Naive thymus-derived CD4-positive, alpha-beta T cell (primary cell): ENCODE measurements at regions not wholly inside any gene's neighbourhood (a gene's known extent, or its start where the extent isn't known, plus 50 kb on each side); places are given as distances from the start of the nearest gene placed in this dataset.
A peak's percentile ranks its signal among the peaks of the same experiment; 100 is the strongest.

Experiments used
- ATAC-seq: fragments of 150-1000 bp; cut with Tn5 transposase; 2 replicates; pipeline ENCODE4 v1.10.0; 2021; ENCODE audit warnings: mild to moderate bottlenecking, moderate library complexity
- CTCF ChIA-PET: fragments of 350-600 bp; sonication (Branson Sonifier 250); formaldehyde crosslinking; loops from one replicate; lab custom pipeline; 2021; ENCODE audit warnings: antibody characterized with exemption; lab: Charles Lee
- POLR2A ChIA-PET: fragments of 350-600 bp; sonication (Branson Sonifier 250); formaldehyde crosslinking; loops from one replicate; lab custom pipeline; 2021; ENCODE audit warnings: antibody characterized with exemption, inconsistent platforms; lab: Charles Lee
- DNase-seq, 9 donors: peaks; one replicate each; pipeline versions ENCODE4 v3.0.0 to v3.0.0-alpha.2; 2020 to 2022; ENCODE audit warnings: mixed read lengths in 1 of 9
- H3K27ac ChIP-seq: one replicate; pipeline ENCODE4 v1.7.0; 2013; ENCODE audit warnings: mild to moderate bottlenecking, low read depth, low read length, moderate library complexity
- H3K27me3 ChIP-seq, 2 donors: one replicate each; pipeline ENCODE4 v1.7.0; 2013; ENCODE audit warnings: low read length in 2 of 2, mild to moderate bottlenecking in 2 of 2, moderate library complexity in 2 of 2; ENCODE audit not compliant: control insufficient read depth in 2 of 2, insufficient read depth in 2 of 2
- H3K36me3 ChIP-seq, 3 experiments: 1 replicate in 2 of 3; 2 replicates in 1 of 3; pipeline ENCODE4 v1.7.0; 2013; ENCODE audit warnings: low read length in 3 of 3, mild to moderate bottlenecking in 3 of 3, moderate library complexity in 1 of 3; ENCODE audit not compliant: insufficient read depth in 3 of 3, control insufficient read depth in 2 of 3
- H3K4me1 ChIP-seq, 2 donors: one replicate each; pipeline ENCODE4 v1.7.0; 2013; ENCODE audit warnings: low read length in 2 of 2, mild to moderate bottlenecking in 2 of 2, moderate library complexity in 1 of 2; ENCODE audit not compliant: control insufficient read depth in 2 of 2, insufficient read depth in 2 of 2
- H3K4me3 ChIP-seq: 2 replicates; pipeline ENCODE4 v1.7.0; 2013; ENCODE audit warnings: mild to moderate bottlenecking, low read length
- H3K9me3 ChIP-seq, 3 experiments: 1 replicate in 2 of 3; 2 replicates in 1 of 3; pipeline ENCODE4 v1.7.0; 2013; ENCODE audit warnings: low read length in 3 of 3; ENCODE audit not compliant: control insufficient read depth in 2 of 3
- H3K27ac Mint-ChIP-seq, 9 donors: one replicate each; pipeline ENCODE4 v1.8.0; 2020 to 2022; ENCODE audit warnings: mixed read lengths in 9 of 9, mild to moderate bottlenecking in 8 of 9, moderate library complexity in 5 of 9, inconsistent platforms in 2 of 9
- H3K27me3 Mint-ChIP-seq, 5 donors: one replicate each; pipeline ENCODE4 v1.8.0; 2021 to 2022; ENCODE audit warnings: mixed read lengths in 5 of 5, mild to moderate bottlenecking in 1 of 5
- H3K36me3 Mint-ChIP-seq, 5 donors: one replicate each; pipeline ENCODE4 v1.8.0; 2020 to 2022; ENCODE audit warnings: mixed read lengths in 5 of 5, mild to moderate bottlenecking in 3 of 5, inconsistent platforms in 1 of 5
- H3K4me1 Mint-ChIP-seq, 7 donors: one replicate each; pipeline ENCODE4 v1.8.0; 2020 to 2022; ENCODE audit warnings: mixed read lengths in 7 of 7, mild to moderate bottlenecking in 3 of 7, inconsistent platforms in 1 of 7
- H3K4me3 Mint-ChIP-seq, 10 donors: one replicate each; pipeline ENCODE4 v1.8.0; 2020 to 2022; ENCODE audit warnings: mild to moderate bottlenecking in 10 of 10, mixed read lengths in 10 of 10, moderate library complexity in 6 of 10, inconsistent platforms in 2 of 10
- H3K9me3 Mint-ChIP-seq, 11 donors: one replicate each; pipeline ENCODE4 v1.8.0; 2020 to 2022; ENCODE audit warnings: mixed read lengths in 11 of 11, mild to moderate bottlenecking in 4 of 11, inconsistent platforms in 1 of 11, moderate library complexity in 1 of 11
- intact Hi-C, 2 donors: fragments of 100-400 bp; cut with micrococcal nuclease; formaldehyde crosslinking; loops; one replicate each; pipeline ENCODE4 v1.15.1; 2023

- Mint-ChIP-seq H3K27me3 (peaks cover 0 to 7% (median 0%) of the 10 kb centered on the region in 5 donors), H3K9me3 (no peaks in the 10 kb centered on the region), H3K4me1 (peaks cover 38 to 60% (median 50%) of the 10 kb centered on the region in 7 donors), H3K4me3 (peak overlapping the region in 1 of 10 donors; percentile 69), H3K27ac (peak overlapping the region in 3 of 9 donors; percentile 64 to 74 (median 64)), H3K36me3 (no peaks in the 10 kb centered on the region)
- Histone ChIP-seq H3K27ac (no peak overlapping the region), H3K36me3 (no peaks in the 10 kb centered on the region), H3K27me3 (no peaks in the 10 kb centered on the region), H3K9me3 (no peaks in the 10 kb centered on the region), H3K4me1 (peaks cover 0 to 35% of the 10 kb centered on the region in 2 donors), H3K4me3 (no peak overlapping the region)
- ChIA-PET POLR2A (no interaction called here), CTCF (no interaction called here)
- DNase-seq, result no peak
- intact Hi-C loops, result no loop called here
- ATAC-seq, result no peak
Measured at GRCh38 chr3:72275331-72275751, 490.4 kb upstream of the PROK2 start.

GRCh38 chr3:72274493-72275330 is 489.8 kb upstream of the PROK2 start:
- no peak overlapping the region for H3K4me3 ChIP-seq
- no peak overlapping the region for H3K27ac ChIP-seq
- Mint-ChIP-seq H3K9me3 (no peaks in the 10 kb centered on the region), H3K36me3 (peaks cover 0 to 1% (median 0%) of the 10 kb centered on the region in 5 donors), H3K27ac (peak overlapping the region; percentile 8 to 84 (median 64)), H3K4me1 (peaks cover 39 to 66% (median 57%) of the 10 kb centered on the region in 7 donors), H3K4me3 (peak overlapping the region; percentile 34 to 73 (median 61)), H3K27me3 (peaks cover 0 to 6% (median 0%) of the 10 kb centered on the region in 5 donors)
- H3K4me1 ChIP-seq, result peaks cover 0 to 41% of the 10 kb centered on the region in 2 donors
- H3K27me3 ChIP-seq, result no peaks in the 10 kb centered on the region
- ATAC-seq (peak; percentile 78), DNase-seq (peak in 6 of 9 donors; percentile 20 to 66 (median 44))
- H3K36me3 ChIP-seq, result no peaks in the 10 kb centered on the region
- CTCF ChIA-PET, result interaction anchor here (0.6 kb wide), 1 partner anchor 51 kb away, joined by 3 read pairs; no protein-coding TSS in a partner anchor
- intact Hi-C loops, result no loop called here
- no peaks in the 10 kb centered on the region for H3K9me3 ChIP-seq
- POLR2A ChIA-PET, result interaction anchor here (0.6 kb wide), 1 partner anchor 26 kb away, joined by 3 read pairs; no protein-coding TSS in a partner anchor

DNA sequence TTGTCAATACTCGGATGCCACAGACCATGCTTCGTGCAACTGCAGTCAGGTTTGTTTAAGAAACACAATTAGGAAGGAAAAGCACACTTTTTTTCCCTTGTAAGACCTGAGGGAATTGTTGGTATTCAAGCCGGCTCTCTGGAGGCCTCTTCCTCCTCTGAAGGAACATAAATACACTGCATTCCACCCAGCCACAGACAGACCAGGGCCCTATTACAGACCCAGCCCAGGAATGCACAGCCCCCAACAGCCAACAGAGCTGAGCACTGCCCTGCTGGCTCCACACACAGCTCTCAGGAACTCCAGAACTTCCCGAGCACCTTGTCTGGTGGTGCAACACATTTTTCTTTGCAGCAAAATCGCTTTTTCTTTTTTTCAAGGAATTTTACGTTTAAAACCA is 488.7 kb upstream of the PROK2 start:
- peaks cover 0 to 1% (median 0%) of the 10 kb centered on the region in 5 donors for H3K36me3 Mint-ChIP-seq
- peak overlapping the region in 3 of 9 donors; percentile 57 to 84 (median 73) for H3K27ac Mint-ChIP-seq
- Histone ChIP-seq H3K27ac (no peak overlapping the region), H3K4me1 (peaks cover 0 to 47% of the 10 kb centered on the region in 2 donors), H3K4me3 (no peak overlapping the region), H3K27me3 (no peaks in the 10 kb centered on the region), H3K9me3 (no peaks in the 10 kb centered on the region), H3K36me3 (no peaks in the 10 kb centered on the region)
- CTCF ChIA-PET, result no interaction called here
- peaks cover 0 to 2% (median 0%) of the 10 kb centered on the region in 5 donors for H3K27me3 Mint-ChIP-seq
- DNase-seq (no peak), ATAC-seq (no peak)
- no peak overlapping the region for H3K4me3 Mint-ChIP-seq
- no peaks in the 10 kb centered on the region for H3K9me3 Mint-ChIP-seq
- POLR2A ChIA-PET, result no interaction called here
- intact Hi-C loops, result no loop called here
- peaks cover 34 to 77% (median 62%) of the 10 kb centered on the region in 7 donors for H3K4me1 Mint-ChIP-seq

- no peaks in the 10 kb centered on the region for H3K36me3 ChIP-seq
- H3K9me3 ChIP-seq, result no peaks in the 10 kb centered on the region
- H3K4me1 ChIP-seq, result peaks cover 0 to 47% of the 10 kb centered on the region in 2 donors
- H3K4me1 Mint-ChIP-seq, result peaks cover 37 to 83% (median 67%) of the 10 kb centered on the region in 7 donors
- H3K27me3 ChIP-seq, result no peaks in the 10 kb centered on the region
- H3K4me3 ChIP-seq, result no peak overlapping the region
- no peak overlapping the region for H3K27ac ChIP-seq
- H3K27ac Mint-ChIP-seq, result no peak overlapping the region
- intact Hi-C loops, result no loop called here
- ChIA-PET POLR2A (interaction anchor here (0.6 to 1.0 kb wide), 3 partner anchors 9 to 102 kb away, joined by 3 to 5 read pairs (median 4); no protein-coding TSS in a partner anchor), CTCF (no interaction called here)
- H3K4me3 Mint-ChIP-seq, result peak overlapping the region in 2 of 10 donors; percentile 9 to 55
- ATAC-seq (no peak), DNase-seq (no peak)
- peaks cover 0 to 1% (median 0%) of the 10 kb centered on the region in 5 donors for H3K36me3 Mint-ChIP-seq
- H3K9me3 Mint-ChIP-seq, result no peaks in the 10 kb centered on the region
- H3K27me3 Mint-ChIP-seq, result no peaks in the 10 kb centered on the region
Measured at GRCh38 chr3:72272356-72272755, 487.4 kb upstream of the PROK2 start.

- peaks cover 0 to 47% of the 10 kb centered on the region in 2 donors for H3K4me1 ChIP-seq
- no peak overlapping the region for H3K27ac ChIP-seq
Measured at GRCh38 chr3:72271923-72272322, 487.0 kb upstream of the PROK2 start.

GRCh38 chr3:72271216-72271615 is 486.3 kb upstream of the PROK2 start:
- Mint-ChIP-seq H3K4me3 (peak overlapping the region in 8 of 10 donors; percentile 7 to 57 (median 52)), H3K36me3 (peaks cover 0 to 1% (median 0%) of the 10 kb centered on the region in 5 donors), H3K27me3 (no peaks in the 10 kb centered on the region), H3K27ac (peak overlapping the region in 5 of 9 donors; percentile 5 to 68 (median 59)), H3K4me1 (peaks cover 37 to 85% (median 74%) of the 10 kb centered on the region in 7 donors), H3K9me3 (no peaks in the 10 kb centered on the region)
- CTCF ChIA-PET, result no interaction called here
- H3K27me3 ChIP-seq, result no peaks in the 10 kb centered on the region
- H3K4me1 ChIP-seq, result peaks cover 0 to 47% of the 10 kb centered on the region in 2 donors
- no peak for ATAC-seq
- POLR2A ChIA-PET, result interaction anchor here (0.6 to 1.5 kb wide), 6 partner anchors 8 to 77 kb away, joined by 3 to 6 read pairs (median 4); no protein-coding TSS in a partner anchor
- H3K9me3 ChIP-seq, result no peaks in the 10 kb centered on the region
- intact Hi-C loops, result loop anchor here in 1 of 2 donors (2.0 kb wide), 1 partner anchor 14 kb away; no protein-coding TSS in a partner anchor
- H3K27ac ChIP-seq, result no peak overlapping the region
- peak in 1 of 9 donors; percentile 12 for DNase-seq
- no peak overlapping the region for H3K4me3 ChIP-seq
- no peaks in the 10 kb centered on the region for H3K36me3 ChIP-seq

More at GRCh38 chr3:72271923-72272322, 487.0 kb upstream of the PROK2 start:
- Histone ChIP-seq H3K36me3 (no peaks in the 10 kb centered on the region), H3K27me3 (no peaks in the 10 kb centered on the region), H3K4me3 (no peak overlapping the region), H3K9me3 (no peaks in the 10 kb centered on the region)
- DNase-seq, result no peak
- POLR2A ChIA-PET, result interaction anchor here (0.6 to 1.0 kb wide), 2 partner anchors 8 to 77 kb away, joined by 3 to 5 read pairs; no protein-coding TSS in a partner anchor
- intact Hi-C loops, result loop anchor here in 1 of 2 donors (2.0 kb wide), 1 partner anchor 15 kb away; no protein-coding TSS in a partner anchor
- CTCF ChIA-PET, result no interaction called here
- Mint-ChIP-seq H3K4me3 (peak overlapping the region in 1 of 10 donors; percentile 55), H3K36me3 (peaks cover 0 to 1% (median 0%) of the 10 kb centered on the region in 5 donors), H3K4me1 (peaks cover 37 to 82% (median 71%) of the 10 kb centered on the region in 7 donors), H3K9me3 (no peaks in the 10 kb centered on the region), H3K27me3 (no peaks in the 10 kb centered on the region), H3K27ac (peak overlapping the region in 1 of 9 donors; percentile 67)
- no peak for ATAC-seq
